Breast epithelium (tissue), 3 donors: ENCODE measurements at regions not wholly inside any gene's neighbourhood (a gene's known extent, or its start where the extent isn't known, plus 50 kb on each side); places are given as distances from the start of the nearest gene placed in this dataset.

Source experiments
- CTCF ChIP-seq, 3 donors: fragments of 450-650 bp; IDR thresholded peaks; one replicate each; pipeline ENCODE4 v1.5.1; 2016 to 2017; ENCODE audit warnings: antibody characterized with exemption in 3 of 3, mild to moderate bottlenecking in 3 of 3, moderate library complexity in 3 of 3
- POLR2A ChIP-seq: fragments of 450-650 bp; IDR thresholded peaks from one replicate; pipeline ENCODE4 v1.6.1; 2016; ENCODE audit warnings: antibody characterized with exemption, mild to moderate bottlenecking, moderate library complexity
- POLR2AphosphoS5 ChIP-seq, 3 donors: sonication (generic); formaldehyde crosslinking; IDR thresholded peaks; one replicate each; pipeline ENCODE4 v1.6.1; 2017; ENCODE audit warnings: antibody characterized with exemption in 3 of 3

DNA sequence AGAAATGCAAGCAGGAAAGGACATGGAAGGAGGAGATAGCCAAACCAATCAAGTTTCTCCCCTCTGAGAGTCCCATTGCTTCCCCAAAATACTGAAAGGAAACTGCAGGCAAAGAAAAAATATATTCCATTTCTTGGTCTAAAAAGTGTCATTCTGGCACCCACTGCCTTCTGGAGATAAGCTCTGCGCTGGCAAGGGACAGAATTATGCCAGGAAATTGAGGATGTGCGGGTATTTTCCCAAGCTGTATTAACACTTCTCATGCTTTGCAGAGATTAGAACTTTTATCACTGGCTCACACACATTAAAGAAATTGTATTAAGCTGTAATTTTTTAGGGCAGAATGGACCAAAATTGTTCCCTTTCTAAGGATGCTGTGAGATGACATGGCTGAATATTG, 381.2 kb upstream of the DUSP10 start:
- TF ChIP-seq CTCF (IDR thresholded peaks at IDR 0.05), result no peak
- no peak for TF ChIP-seq POLR2AphosphoS5 (IDR thresholded peaks at IDR 0.05)
- TF ChIP-seq POLR2A, result no peak
